HG03342 (cell line): ENCODE measurements at regions not wholly inside any gene's neighbourhood (a gene's known extent, or its start where the extent isn't known, plus 50 kb on each side); places are given as distances from the start of the nearest gene placed in this dataset.
"Not testable (repeated sequence)": the region's sequence is repeated elsewhere in the genome, so short reads cannot be mapped to it uniquely, and the experiment has no call there.

Source experiments
- ATAC-seq: cut with Tn5 transposase; IDR thresholded peaks from one replicate; pipeline ENCODE4 v1.9.1; 2021; ENCODE audit warnings: mild to moderate bottlenecking, moderate library complexity; ENCODE audit not compliant: unreplicated experiment

DNA sequence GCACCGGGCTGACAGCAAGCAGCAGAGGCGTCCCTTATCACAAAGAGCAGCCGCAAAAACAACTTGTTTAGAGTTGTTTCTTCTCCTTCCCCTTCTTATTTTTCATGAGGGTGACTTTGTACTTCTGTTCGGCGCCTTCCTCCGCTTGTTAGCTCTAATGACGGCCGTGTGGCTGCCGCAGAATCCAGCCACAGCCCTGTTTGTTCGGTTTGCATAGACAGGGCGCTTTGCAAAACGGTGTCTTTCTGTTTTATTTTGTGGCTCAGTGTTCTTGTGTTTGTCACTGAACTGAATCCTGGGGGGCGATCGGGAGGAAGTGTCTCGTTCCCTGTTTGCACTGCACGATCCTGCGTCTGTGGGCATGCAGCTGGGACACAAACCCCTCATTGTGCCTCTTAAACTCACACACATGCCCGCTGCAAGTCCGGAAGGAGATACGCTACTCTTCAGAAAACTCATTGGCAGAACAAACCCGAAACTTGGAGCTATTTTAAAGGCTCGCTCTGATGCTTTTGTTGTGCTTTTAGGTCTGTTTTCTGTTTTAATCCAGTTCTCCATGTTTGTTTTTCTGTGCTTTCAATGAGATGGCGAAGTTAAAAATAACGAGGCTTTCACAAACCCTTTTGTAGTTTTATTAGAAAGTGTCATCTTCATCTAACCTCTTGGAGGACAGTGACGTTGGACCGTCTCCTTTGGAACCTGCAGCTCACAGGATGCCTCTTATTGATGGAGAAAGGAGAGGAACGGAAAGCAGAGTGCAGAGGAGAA is 213.9 kb downstream of the IRX2 start:
- no peak for ATAC-seq

DNA sequence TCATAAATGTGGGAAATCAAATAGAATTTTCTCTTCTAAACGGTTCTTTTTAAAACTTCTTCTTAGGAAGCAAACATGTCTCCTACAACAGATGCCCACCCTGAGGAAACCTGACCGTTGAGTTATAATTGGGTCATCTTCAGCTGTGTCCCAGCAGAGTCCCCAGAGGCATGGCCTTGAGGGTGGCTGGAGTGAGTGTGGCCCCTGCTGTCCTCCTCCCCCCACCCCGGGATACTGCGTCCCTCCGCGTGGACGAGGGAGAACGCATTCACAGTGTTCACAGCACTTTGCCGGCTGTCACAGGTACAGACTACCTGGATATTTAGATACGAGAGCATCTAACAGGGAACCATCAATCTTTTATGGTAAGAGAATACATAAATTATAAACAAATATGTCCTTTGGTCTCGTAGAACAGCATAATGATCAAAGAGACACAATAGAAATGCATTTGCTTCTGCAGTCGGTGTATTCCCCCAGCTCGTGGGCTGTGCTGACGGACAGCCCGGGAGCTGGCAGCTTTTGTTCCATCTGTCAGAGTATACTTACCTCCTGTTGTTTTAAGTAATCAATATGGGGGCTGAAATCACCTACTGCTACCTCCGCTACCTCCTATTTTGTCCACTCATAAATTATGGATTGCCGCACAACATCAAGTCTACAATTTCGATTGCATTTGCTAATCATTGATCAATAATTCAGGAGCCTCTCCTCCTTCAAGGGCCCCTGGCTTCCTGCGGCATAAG is 214.7 kb downstream of the IRX2 start:
- ATAC-seq = no peak

GRCh38 chr5:2534970-2535369 is 216.5 kb downstream of the IRX2 start:
- ATAC-seq = no peak

GRCh38 chr5:2534251-2534650 is 217.2 kb downstream of the IRX2 start:
- ATAC-seq = no peak

GRCh38 chr5:2533848-2534247 is 217.6 kb downstream of the IRX2 start:
- not testable (repeated sequence) for ATAC-seq

DNA sequence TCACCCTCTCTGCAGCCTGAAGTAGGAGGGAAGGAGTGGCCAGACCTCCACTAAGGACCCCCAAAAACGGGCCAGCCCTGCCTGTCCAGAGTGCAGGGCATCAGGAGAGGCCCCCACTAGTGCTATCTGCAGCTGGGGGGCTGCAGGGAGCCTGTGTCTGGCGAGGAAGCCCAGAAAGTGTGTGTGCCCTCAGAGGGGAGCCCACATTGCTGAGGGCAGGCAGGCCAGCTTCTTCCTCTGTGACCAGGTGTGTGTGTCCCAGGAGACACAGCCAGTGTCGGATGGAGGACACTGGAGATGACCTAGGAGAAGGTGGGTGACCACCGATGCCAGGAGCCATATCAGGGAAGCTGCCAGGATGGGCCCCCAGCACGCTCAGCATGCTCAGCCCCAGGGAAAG is 218.7 kb downstream of the IRX2 start:
- ATAC-seq = no peak

DNA sequence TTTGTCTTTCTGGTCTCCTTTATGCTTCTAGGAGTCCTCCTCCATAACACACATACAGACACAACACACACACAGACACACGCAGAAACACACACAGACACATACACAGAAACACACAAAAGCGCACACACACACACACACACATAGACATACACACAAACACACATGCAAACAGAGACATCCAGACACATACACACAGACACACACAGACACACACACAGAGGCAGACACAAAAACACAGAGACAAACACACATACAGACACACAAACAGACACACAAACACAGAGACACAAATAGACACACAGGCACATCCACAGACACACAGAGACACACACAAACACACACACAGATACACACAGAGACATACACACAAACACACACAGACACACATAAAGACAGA is 220.2 kb downstream of the IRX2 start:
- no peak for ATAC-seq

DNA sequence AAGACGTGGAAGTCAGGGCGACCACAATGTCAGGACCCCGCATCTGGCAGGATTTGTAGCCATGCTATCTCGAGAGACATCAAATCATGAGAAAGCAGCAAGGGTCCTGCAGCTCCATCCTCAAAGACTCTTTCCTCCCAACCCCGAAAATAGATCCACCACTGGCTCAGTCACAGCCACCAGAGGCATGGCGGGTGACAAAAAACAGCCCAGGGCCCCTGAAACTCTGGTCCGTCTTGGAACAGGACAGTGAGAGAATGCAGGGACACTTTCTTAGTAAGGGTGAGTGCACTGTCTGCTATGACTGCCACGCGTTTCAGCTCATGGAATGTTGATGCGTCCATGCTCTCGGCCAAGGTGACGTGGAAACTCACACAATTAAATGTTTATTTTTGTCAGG is 220.9 kb downstream of the IRX2 start:
- no peak for ATAC-seq

- no peak for ATAC-seq
These were observed 221.9 kb downstream of the IRX2 start for GRCh38 chr5:2529371-2530092.

- no peak for ATAC-seq
These were observed 226.1 kb downstream of the IRX2 start for GRCh38 chr5:2525351-2525750.

DNA sequence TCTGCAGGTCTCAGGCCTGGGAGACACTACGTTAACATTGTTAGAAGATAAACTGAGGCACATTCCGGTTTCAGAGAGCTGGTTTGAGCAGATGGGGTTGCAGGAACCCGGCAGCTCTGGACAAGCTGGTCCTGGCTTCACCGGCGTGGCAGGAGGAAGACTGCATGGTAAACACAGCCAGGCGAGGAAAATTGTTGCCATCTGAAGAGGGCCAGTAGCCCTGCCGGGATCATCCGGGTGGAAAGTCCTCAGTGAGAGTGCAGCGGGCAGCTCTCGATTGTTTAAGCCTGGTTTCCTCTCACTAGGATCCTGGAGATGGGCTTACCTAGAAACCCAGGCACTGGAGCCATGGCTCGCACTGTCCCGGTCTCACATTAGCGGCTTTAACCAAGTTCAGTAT is 226.9 kb downstream of the IRX2 start:
- ATAC-seq = no peak

DNA sequence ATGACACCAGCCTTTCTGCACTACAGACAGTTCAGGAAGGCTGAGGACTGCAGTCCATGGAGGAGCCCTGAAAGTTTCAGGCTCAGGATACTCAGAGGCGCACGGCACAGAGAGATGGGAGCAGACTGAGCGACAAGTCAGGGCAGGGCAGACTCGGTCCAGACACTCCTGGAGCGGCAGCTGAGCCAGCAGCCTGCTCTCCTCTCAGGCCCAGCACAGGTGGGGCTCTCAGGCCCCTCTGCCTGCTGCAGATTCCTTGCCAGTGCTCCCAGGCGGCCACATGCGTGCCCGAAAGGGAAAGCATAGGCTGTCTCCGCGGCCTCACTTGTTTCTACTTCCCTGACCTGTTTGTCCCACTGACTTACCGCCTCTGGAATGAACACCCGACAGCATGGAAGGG is 228.3 kb downstream of the IRX2 start:
- ATAC-seq = no peak

DNA sequence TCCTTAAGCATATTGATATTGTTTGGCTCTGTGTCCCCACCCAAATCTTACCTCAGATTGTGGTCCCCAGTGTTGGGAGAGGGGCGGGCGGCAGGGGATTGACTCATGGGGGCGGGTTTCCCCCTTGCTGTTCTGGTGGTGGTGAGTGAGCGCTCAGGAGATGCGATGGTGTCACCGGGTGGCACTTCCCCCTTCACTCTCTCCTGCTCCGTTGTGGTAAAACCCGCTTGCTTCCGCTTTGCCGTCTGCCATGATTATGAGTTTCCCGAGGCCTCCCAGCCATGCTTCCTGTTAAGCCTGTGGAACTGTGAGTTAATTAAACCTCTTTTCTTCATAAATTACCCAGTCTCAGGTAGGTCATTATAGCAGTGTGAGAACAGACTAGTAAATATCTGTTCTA is 229.1 kb downstream of the IRX2 start:
- no peak for ATAC-seq

DNA sequence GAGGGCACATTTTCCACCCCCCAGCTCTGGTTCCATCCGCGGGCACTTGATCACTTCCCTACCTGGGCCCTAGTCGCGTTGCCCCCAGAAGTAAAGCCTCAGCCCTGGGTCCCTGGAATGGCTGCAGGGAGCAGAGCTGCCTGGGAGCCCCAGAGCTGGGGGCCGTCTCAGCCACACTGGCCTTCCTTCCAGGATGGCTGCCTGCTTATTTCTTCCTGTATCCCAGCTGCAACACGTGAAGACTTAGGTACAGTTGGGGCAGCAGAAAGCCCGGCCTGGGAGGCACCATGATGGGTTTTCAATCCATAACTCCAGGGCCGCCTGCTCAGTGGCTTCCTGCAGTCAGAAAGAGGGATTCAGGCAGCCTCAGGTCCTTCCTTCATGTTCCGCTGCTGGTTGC is 232.3 kb downstream of the IRX2 start:
- ATAC-seq = no peak

DNA sequence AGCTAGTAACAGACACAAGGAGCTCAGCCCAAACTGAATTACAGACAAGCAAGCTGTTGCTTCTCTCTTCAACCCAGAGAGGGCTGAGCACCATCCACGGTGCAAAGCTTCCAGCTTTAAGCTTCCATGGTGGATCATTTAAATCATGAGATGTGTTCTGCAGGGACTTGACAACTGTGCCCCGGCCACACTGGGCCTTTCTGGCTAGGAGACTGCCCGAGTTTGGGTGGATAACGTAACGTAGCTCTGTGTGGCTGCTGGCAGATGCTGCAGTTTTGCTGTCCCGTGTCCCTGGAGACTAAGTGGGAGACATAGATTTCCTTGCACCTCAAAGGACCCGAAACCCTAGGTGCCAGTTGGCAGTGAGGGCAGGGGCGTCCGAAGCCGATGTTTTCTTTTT is 234.0 kb downstream of the IRX2 start:
- ATAC-seq = no peak

DNA sequence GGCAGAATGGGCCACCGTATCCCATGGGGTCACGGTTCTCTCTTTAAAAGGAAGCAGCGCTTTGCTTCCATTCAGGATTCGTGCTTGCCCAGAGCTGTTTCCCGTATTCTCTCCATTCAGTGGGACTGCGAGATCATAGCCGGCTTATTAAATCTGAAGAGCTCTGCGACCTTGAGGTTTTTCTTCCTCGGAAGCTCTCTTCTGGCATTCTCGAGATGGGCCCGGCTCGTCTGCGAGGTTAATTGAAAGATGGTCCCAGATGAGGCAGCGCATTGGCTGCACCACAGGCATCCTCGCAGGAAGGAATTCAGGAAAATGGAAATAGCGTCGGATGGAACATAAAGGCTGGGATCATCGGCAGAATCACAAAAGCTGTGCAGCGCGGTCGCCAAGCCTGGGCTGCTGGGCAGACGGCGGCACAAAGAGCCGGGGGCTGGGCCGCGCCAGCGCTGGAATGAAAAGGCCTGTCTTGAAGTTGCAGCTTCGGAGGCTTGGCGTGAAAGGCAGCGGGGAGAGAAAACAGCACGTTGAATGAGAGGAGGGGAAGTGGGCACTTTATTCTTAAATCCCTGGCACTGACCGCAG is 236.2 kb downstream of the IRX2 start:
- ATAC-seq = no peak

- no peak for ATAC-seq
These were observed 237.0 kb downstream of the IRX2 start for GRCh38 chr5:2514484-2514883.

DNA sequence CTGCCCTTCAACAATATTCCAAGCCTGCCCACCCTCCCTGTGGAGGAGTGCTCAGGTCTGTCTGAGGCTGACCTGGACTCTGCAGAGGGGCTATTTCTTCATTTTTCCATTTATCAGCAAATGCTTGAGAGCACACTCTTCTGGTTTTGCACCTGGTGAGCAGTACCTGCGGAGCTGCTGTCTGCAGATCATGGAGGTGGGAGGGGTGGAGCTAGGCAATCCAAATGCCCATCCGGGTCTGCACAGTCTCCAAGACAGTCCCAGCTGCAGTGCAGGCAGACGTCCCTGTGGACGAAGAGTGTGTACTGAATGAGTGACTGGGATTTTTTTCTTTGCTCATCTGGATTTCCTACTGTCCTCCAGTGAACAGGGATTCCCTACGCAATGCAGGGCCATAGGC is 239.8 kb downstream of the IRX2 start:
- no peak for ATAC-seq

DNA sequence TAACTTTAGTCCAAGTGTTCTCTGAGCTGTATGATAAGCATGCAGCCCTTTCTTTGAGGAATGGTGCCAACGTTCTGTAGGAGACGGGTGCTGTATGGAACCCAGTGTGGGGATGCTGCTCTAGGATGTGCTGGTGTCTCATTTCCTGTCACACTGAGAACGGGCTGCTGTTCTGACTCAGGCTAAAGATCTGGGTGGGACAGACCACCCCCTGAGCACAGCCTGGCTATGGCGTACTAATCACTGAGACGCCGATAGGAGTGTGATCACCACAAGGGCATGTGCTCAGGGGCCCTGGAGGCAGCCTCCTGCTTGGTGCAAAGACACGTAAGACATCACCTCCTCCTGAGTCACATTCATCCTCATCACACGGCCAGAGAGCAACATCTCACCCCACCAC is 240.4 kb downstream of the IRX2 start:
- no peak for ATAC-seq

GRCh38 chr5:2509527-2509926 is 241.9 kb downstream of the IRX2 start:
- no peak for ATAC-seq

DNA sequence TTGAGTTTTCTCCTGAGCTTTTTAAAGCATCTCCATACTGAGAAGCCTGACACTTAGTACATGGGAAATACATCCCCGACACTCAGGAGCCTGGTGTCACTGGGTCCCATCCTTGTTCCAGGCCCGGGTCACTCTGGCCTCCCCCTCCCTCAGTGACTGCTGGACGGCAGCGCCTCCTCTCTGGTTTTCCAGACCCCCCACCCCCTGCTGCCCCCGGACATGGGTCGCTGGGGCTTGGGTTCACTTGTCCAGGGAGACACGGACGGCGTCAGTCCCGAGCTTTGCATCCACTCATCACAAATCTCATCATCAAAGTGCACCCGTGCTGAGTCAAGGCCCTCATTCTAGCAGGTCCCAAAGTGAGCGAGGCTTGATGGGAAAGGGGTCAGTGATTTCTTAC is 243.0 kb downstream of the IRX2 start:
- no peak for ATAC-seq

DNA sequence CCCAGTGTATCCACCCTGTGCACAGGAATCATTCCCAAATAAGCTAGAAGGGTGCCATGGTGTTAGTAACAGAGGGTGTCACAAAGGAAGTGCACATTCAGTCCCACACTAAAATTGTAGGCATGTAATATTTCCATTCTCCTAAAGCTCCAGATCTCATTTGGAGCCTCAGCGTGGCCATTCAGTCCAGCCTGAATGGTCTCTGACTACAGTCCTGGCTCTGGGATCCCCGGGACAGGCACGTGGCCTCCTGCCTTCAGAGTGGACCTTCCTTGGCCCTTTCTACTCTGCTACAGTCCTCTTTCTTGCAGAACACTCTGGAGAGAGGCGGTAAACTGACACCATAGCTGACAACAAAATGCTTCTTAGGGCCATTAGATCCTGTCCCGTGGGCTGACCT is 243.9 kb downstream of the IRX2 start:
- no peak for ATAC-seq
